Hypothalamus (tissue), 51 donors: ENCODE measurements at regions not wholly inside any gene's neighbourhood (a gene's known extent, or its start where the extent isn't known, plus 50 kb on each side); places are given as distances from the start of the nearest gene placed in this dataset.
"Not testable (repeated sequence)": the region's sequence is repeated elsewhere in the genome, so short reads cannot be mapped to it uniquely, and the experiment has no call there.

ENCODE experiments used
- DNase-seq, 51 donors: peaks; one replicate each; lab custom pipeline; 2025; lab: John Stamatoyannopoulos, UW

DNA sequence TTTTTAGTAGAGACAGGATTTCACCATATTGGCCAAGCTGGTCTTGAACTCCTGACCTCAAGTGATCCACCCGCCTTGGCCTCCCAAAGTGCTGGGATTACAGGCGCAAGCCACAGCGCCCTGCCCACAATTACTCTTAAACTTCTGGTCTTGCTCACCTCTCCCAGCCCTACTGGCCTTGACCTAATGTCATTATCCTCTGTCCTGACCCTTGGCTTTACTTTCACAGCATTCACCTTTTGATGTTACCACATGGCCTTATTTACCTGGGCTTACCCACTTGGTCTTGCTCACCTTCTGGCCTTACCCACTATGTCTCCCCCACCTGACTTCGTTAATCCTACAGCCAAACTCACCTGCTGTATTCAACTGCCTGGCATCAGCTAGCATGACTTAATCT lies 105.9 kb downstream of the IL12A start:
- DNase-seq, result no peak

- no peak for DNase-seq
Measured at GRCh38 chr3:160097478-160097877, 108.8 kb downstream of the IL12A start.

DNA sequence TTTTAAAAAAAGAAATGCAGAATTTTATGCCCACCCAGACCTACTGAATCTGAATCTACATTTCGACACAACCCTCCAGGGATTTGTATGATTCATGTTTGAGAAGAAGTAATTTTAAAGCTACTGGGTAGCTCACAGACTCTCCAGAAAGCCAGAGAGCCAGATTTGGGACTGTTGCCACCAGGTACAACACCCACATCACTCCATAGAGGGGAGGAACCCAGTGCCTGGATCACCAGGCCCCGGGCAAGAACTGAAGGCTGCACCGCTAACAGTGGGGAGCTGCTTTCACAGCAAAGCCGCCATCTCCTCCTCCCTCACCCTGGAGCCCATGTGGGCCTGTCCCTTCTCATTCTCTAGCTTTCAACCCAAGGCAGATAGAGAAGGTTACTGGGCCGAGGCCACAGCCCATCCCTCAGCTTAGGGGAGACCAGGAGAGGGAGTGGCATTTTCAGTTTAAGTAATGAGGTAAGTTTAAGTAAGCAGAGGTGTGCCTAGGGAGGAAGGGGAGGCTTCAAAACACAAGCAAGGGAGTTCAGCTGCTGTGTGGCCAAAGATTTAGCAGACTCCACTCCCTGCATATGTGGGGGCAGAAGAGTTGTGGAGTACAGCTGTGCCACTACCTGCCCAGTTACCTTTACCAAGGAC lies 109.8 kb downstream of the IL12A start:
- no peak for DNase-seq

DNA sequence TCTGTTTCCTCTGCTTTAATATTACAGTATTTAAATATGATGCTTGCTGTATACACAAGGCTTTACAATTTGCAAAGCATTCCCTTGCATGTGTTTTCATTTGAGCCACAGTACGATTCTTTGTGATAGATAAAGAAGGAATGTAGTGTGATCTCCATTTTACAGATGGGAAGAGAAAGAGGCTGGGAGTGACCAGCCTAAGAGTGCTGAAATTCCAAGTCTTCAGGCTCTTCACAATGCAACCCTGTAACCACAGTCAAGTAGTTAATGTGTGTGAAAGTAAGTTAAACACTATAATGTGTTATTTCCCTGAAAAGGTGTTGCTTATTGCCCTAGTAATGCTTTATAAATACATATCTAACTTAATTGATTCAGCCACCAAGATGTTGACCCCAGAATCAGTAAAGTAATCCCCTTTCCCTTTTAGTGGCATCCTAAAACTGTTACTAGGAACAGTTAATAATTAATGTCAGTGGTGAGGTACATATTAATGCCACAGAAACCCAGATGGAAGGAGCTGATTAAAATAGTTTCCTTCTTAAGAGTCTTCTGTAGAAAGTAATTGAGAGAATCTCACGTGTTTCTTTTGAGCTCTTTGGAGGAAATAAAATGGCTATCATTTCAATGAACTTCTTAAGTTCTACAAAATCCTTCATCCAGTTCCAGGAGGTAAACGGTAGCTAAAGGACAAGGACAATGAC lies 110.4 kb downstream of the IL12A start:
- DNase-seq, result no peak

- DNase-seq, result no peak
Measured at GRCh38 chr3:160099834-160100233, 111.2 kb downstream of the IL12A start.

DNA sequence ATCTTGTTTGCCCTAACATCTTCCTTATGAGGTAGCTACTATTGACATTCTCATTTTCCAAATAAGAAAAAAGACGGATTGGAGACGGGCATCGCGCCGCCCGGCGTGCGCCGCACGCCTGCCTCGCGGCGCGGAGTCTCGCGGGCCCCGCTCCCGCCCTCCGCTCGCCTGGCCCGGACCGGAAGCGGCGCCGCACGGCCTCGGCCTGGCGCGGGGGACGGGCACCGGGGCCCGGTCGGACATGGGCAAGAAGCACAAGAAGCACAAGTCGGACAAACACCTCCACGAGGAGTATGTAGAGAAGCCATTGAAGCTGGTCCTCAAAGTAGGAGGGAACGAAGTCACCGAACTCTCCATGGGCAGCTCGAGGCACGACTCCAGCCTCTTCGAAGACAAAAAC lies 112.0 kb downstream of the IL12A start:
- DNase-seq, result no peak

GRCh38 chr3:160102001-160102400 lies 113.4 kb downstream of the IL12A start:
- not testable (repeated sequence) for DNase-seq

DNA sequence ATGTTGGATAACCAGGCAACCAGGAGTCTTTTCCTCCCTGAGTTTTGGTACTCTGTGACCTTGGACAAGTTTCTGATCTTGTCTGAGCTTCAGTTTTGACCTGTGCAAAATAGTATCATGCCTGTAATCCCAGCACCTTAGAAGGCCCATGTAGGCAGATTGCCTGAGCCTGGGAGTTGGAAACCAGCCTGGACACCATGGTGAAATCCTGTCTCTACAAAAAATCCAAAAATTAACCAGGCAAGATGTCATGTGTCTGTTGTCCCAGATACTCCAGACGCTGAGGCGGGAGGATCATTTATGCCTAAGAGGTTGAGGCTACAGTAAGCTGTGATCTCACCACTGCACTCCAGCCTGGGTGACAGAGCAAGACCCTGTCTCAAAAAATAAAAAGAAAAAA lies 114.8 kb downstream of the IL12A start:
- DNase-seq, result peak in 1 of 51 donors; percentile 5

- no peak for DNase-seq
Measured at GRCh38 chr3:160105907-160106584, 117.4 kb downstream of the IL12A start.

GRCh38 chr3:160106905-160107861 lies 118.0 kb upstream of the C3orf80 start:
- DNase-seq, result no peak

GRCh38 chr3:160108362-160108761 lies 116.9 kb upstream of the C3orf80 start:
- no peak for DNase-seq

DNA sequence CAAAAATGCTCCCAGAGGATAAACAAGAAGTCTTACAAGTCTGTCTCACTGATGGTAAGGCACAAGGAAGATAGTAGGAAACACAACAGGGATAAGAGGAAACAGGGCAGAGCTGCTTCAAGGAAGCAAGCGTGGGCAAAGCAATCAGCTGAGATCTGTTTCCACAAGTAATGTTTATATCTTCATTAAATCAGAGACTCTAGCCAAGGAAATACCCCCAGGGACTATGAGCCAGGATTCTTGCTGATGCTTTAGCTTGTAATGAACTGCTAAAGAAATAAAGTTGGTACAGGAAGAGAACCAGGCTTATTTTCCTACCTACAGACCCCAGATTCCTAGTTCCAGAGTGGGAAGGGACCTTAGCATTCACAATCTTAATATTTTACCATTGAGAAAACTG lies 112.7 kb upstream of the C3orf80 start:
- no peak for DNase-seq

DNA sequence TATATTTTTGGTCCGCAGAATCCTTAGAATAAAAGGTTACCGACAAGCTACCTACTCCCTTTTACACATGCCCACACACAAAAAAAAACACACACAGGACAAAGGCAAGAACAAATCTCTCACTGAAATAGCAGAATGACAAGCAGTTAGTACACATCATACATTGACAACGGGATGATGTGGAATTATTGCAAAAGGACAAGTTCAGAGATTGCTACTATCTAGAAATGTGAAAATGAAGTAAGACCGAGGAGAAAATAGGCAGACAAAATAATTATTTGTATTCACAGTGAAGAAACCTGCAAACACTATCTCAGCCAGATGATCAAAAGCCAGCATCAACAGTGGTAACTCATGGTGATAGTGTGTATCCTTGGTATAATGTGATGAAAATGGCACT lies 112.2 kb upstream of the C3orf80 start:
- DNase-seq, result no peak

GRCh38 chr3:160114355-160114995 lies 110.7 kb upstream of the C3orf80 start:
- DNase-seq, result no peak

DNA sequence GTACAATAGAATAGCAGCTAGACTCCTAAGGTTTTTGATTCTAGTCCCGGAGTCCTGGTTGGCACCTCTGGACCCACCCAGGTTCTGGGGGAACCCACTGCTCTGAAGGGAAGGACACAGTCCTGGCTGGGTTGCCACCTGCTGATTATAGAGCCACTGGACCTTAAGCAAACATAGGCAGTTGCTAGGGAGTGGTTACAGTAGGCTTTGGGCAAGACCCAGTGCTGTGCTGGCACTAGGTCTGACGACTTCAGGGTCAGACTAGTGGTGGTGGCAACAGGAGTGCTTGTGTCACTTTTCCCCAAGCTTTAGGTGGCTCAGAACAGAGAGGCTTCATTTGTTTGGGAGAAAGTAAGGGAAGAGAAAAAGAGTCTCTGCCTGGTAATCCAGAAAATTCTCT lies 109.8 kb upstream of the C3orf80 start:
- DNase-seq, result no peak

DNA sequence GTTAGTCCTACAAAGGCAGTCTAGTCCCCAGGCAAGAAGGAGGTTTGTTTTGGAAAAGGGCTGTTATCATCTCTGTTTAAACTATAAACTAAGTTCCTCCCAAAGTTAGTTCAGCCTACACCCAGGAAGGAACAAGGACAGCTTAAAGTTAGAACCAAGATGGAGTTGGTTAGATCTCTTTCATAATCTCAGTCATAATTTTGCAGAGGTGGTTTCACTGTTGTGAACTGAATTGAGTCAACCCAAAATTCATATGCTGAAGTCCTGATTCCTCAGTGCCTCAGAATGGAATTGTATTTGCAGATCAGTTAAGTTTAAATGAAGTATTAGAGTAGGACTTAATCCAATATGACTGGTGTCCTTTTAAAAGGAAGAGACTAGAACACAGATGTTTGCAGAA lies 101.0 kb upstream of the C3orf80 start:
- DNase-seq, result no peak

GRCh38 chr3:160125258-160125657 lies 100.0 kb upstream of the C3orf80 start:
- DNase-seq, result peak in 1 of 51 donors; percentile 9

DNA sequence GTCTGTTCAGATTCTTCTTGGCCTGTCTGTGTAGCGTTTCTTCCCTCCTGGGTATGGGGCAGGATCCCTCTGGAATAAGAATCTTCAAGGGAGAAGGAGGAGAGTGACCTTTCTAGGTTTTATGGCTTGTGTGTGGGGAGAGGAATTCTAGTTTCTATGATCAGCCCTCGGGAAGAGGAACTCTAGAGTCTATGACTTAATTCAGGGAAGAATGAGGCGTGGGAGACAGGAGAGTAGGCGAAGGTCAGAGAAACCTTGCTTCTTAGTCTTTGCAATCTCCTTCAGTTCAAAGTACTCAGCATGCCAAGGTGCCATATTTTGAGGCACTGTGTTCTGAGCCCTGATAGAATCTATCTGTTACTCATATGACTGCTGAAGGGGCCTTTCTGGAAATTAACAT lies 99.2 kb upstream of the C3orf80 start:
- DNase-seq, result no peak

- no peak for DNase-seq
Measured at GRCh38 chr3:160126761-160127160, 98.5 kb upstream of the C3orf80 start.

DNA sequence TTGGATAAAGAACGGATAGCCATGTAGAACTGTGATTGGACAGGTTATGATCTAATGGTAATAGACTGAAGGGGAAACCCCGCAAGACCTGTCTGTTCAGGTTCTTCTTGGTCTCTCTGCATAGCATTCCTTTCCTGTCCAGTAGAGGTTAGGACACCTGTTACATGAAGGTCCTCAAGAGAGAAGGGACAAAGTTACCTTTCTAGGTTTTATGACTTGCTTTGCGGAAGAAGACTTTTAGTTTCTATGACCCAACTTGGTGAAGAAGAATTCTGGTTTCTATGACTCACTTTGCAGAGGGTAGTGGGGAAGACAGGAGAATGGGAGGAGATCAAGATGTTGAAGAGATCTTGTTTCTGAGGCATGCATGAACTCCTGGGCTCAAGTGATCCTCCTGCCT lies 97.9 kb upstream of the C3orf80 start:
- no peak for DNase-seq
